GM18909 (cell line): ENCODE measurements at regions not wholly inside any gene's neighbourhood (a gene's known extent, or its start where the extent isn't known, plus 50 kb on each side); places are given as distances from the start of the nearest gene placed in this dataset.

Experiments
- ATAC-seq: cut with Tn5 transposase; IDR thresholded peaks from one replicate; pipeline ENCODE4 v1.9.1; 2021; ENCODE audit warnings: mild to moderate bottlenecking; ENCODE audit not compliant: unreplicated experiment, poor library complexity

DNA sequence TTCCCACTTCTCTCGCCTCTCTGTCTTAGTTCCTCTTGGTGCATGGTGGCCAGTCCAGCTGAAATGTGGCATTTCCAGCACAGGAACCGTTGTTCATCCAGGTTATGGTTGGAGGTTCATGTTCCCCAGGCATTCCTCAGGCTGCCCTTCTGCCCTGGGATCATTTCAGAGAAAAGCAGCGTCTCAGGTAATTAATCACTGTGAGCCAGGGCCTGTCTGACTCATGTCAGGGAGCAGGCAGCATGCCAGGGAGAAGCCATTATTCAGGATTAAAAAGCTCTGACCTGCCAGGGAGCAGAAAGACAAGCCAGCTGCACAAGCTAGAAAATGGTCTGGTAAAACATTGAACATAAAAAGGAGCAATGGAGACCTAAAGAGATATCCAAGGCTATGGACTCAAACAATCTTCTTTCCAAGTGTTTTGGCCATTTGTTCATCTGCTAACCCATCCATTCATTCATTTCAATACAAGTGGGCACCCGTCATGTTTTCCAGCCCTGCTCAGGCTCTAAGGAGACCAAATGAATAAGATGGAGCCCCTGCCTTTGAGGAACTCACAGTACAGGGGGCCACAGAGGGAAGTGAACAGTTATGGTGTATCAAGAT lies 241.4 kb downstream of the DRD1 start:
- ATAC-seq, result no peak

GRCh38 chr5:175201393-175201792 lies 242.6 kb downstream of the DRD1 start:
- ATAC-seq, result no peak

- ATAC-seq, result no peak
Measured at GRCh38 chr5:175195698-175196656, 248.0 kb downstream of the DRD1 start.

GRCh38 chr5:175181331-175181730 lies 262.7 kb downstream of the DRD1 start:
- ATAC-seq, result no peak

- ATAC-seq, result no peak
Measured at GRCh38 chr5:175170899-175171298, 273.1 kb downstream of the DRD1 start.

DNA sequence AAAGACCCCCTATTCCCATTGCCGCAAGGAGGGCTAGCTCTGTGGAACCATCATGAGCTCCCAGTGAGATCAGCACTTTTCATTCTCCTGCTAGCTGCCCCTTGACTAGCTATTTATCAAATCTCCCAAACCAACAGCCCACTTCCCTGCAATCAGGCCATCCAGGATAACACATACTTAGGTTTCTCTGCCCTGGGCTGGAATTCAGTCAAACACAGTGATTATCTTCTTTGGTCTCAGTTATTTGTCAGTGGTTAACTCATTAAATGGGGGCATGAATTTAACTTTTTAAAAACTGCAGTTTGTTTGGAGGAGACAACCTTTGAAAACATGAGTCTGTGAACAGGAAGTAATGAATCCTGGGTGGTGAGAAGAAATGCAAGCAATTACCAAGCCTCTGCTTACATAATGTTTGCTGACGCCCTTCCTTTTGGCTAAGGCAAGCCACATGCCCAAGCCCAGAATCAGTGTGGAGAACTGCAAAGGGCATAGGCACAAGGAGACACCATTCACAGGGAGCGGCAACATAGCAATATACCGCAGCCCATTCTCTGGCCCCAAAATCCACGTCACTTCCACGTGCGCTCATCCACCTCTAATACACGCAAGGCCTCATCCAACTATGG lies 275.0 kb downstream of the DRD1 start:
- ATAC-seq, result no peak

- no peak for ATAC-seq
Measured at GRCh38 chr5:175166026-175166425, 278.0 kb downstream of the DRD1 start.

GRCh38 chr5:175163586-175164275 lies 280.3 kb downstream of the DRD1 start:
- no peak for ATAC-seq

DNA sequence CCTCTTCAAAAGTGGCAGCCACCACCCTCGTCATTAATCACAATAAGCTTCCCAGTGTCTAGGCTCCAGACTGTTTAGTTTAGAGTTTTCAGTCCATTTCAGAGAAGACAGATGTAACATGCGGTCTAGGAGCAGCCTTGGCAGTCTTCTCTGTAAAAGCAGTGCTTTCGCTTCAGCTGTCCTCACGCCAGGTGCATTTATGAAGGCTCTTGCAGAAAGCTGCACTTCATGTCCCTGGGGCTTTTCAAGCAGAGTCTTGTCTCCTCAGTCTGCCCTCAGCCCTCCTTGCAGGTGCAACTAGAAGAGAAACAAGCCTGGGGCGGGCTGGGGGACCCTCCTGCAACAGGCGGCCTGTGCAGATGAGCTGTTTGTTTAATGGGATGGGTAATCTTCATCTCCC lies 281.9 kb downstream of the DRD1 start:
- no peak for ATAC-seq

- ATAC-seq, result no peak
Measured at GRCh38 chr5:175159956-175160355, 284.0 kb downstream of the DRD1 start.

- no peak for ATAC-seq
Measured at GRCh38 chr5:175148636-175149172, 295.3 kb downstream of the DRD1 start.

DNA sequence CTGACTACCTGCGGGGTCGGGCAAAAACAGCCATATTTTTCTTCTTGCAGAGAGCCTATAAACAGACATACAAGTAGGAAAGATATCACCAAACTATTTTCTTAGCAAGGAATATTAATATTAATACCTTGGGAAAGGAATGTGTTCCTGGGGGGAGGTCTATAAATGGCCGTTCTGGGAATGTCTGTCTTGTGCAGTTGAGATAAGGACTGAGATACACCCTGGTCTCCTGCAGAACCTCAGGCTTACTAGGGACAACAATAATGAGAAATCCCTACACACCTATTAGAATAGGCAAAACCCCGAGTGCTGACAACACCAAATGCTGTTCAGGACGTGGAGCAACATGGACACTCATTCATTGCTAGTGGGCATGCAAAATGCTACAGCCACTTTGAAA lies 297.2 kb downstream of the DRD1 start:
- ATAC-seq, result no peak

GRCh38 chr5:175141421-175141820 lies 302.6 kb downstream of the DRD1 start:
- ATAC-seq, result no peak

GRCh38 chr5:175133185-175133584 lies 310.8 kb downstream of the DRD1 start:
- no peak for ATAC-seq

DNA sequence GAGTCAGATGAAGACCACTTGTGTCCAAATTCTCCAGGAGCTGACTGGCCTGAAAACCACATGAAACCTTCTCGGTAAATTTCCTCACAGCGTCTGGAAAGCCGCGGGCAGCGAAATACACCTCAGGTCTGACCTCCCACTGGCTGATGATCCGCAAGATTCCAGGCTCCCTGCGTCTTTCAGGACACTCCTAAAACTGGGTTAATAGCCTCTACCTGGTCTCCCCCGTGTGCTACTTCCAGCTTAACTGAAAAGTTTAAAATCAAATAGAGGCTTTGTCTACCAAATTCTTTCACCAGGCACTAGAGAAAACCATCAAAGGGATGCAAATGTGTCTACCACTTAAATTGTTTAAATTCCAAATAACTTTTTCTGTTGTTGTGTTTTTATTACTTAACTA lies 312.6 kb downstream of the DRD1 start:
- ATAC-seq, result no peak

DNA sequence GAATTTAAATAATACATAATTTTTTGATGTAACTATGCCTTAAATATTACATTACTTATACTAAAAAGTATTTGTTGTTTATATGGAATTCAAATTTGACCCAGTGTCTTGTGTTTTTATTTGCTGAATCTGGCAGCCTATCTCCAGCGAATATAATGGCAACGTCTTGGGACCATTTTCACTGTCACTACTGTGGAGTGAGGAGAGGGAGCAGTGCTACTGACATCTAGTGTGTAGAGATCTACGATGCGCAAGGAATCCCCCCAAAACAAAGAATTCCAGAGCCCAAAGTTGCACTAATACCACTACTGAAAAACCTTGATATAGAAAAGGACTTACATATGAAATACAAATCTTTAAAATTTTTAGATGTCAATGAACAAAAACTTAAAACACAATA lies 314.4 kb downstream of the DRD1 start:
- ATAC-seq, result no peak

DNA sequence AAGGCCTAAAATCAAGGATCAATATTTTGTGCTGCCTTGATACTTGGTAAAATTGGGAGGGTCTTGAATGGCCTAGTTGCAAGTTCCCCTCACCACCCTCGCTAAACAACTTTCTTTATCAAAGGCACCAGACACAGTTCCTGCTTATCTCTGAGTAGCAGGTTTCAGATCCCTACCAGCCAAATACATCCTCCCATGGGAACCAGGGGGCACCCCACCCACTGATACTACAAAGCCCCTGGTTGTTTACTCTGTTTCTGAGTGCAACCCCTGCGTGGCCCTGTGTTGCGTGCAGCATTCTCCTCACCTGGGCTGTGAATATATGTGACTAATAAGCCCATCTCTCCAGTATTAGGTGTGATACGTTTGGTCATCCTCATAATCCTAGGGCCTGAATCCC lies 314.9 kb downstream of the DRD1 start:
- no peak for ATAC-seq

- ATAC-seq, result no peak
Measured at GRCh38 chr5:175124821-175125220, 319.2 kb downstream of the DRD1 start.

GRCh38 chr5:175124251-175124813 lies 319.6 kb downstream of the DRD1 start:
- ATAC-seq, result no peak

DNA sequence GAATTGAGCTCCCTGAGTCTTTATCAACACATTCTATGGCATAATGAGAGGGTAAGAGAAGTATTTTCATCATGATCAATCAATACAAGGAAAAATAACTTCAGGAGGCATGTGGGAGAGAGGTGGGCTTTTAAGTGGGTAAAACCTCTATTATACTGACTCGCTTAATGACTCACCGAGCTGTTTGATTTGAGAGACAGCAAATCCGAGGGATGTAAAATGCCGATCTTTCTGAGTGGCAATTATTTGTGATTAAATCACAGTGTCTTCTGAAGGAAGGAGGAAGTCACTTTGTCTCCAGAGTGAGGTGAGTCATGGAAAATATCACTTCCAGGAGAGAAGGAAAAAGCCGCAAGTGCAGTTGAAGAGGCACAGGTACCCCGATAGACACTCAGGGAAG lies 320.4 kb downstream of the DRD1 start:
- no peak for ATAC-seq
